SU-DHL-6 (cell line): ENCODE measurements at regions not wholly inside any gene's neighbourhood (a gene's known extent, or its start where the extent isn't known, plus 50 kb on each side); places are given as distances from the start of the nearest gene placed in this dataset.
"Not testable (repeated sequence)": the region's sequence is repeated elsewhere in the genome, so short reads cannot be mapped to it uniquely, and the experiment has no call there.

Experiments
- H2AFZ ChIP-seq: fragments of 200-600 bp; sonication (generic); 2 replicates; pipeline ENCODE4 v1.6.1; 2014; ENCODE audit warnings: low read depth, mild to moderate bottlenecking, moderate library complexity, mixed read lengths, antibody characterized with exemption, low read length; ENCODE audit not compliant: severe bottlenecking
- H3F3A ChIP-seq: fragments of 200-600 bp; shearing (Covaris generic); 2 replicates; pipeline ENCODE4 v1.6.0; 2016; ENCODE audit warnings: antibody characterized with exemption, mild to moderate bottlenecking; ENCODE audit not compliant: insufficient read depth
- H3K27ac ChIP-seq: fragments of 200-600 bp; sonication (generic); 2 replicates; pipeline ENCODE4 v1.5.1; 2016; ENCODE audit warnings: low read depth, mild to moderate bottlenecking, low read length, moderate library complexity, mixed read lengths
- H3K27me3 ChIP-seq: fragments of 200-600 bp; sonication (generic), shearing (Covaris generic); 2 replicates; pipeline ENCODE4 v1.6.0; 2014; ENCODE audit warnings: mild to moderate bottlenecking, low read length
- H3K36me3 ChIP-seq: fragments of 200-600 bp; sonication (generic); 2 replicates; pipeline ENCODE4 v1.6.1; 2014; ENCODE audit warnings: mild to moderate bottlenecking, low read length, mixed read lengths
- H3K4me2 ChIP-seq: fragments of 300-600, 200-600 bp; shearing (Covaris generic), sonication (generic); 2 replicates; pipeline ENCODE4 v1.6.0; 2014; ENCODE audit warnings: low read length, low read depth, mild to moderate bottlenecking; ENCODE audit not compliant: poor library complexity, severe bottlenecking
- H3K4me3 ChIP-seq: fragments of 200-600 bp; sonication (generic); 2 replicates; pipeline ENCODE4 v1.5.1; 2014; ENCODE audit warnings: antibody characterized with exemption, low read length, mild to moderate bottlenecking, mixed read lengths; ENCODE audit not compliant: insufficient read depth, poor library complexity, severe bottlenecking
- H3K79me2 ChIP-seq: fragments of 200-600 bp; sonication (generic); 2 replicates; pipeline ENCODE4 v1.6.1; 2014; ENCODE audit warnings: mild to moderate bottlenecking, low read length, moderate library complexity; ENCODE audit not compliant: insufficient read depth
- H3K9ac ChIP-seq: fragments of 200-600 bp; sonication (generic); 2 replicates; pipeline ENCODE4 v1.7.0; 2014; ENCODE audit warnings: mild to moderate bottlenecking, low read length
- H3K9me2 ChIP-seq: fragments of 200-600 bp; sonication (generic); replicated peaks from 2 replicates; pipeline ENCODE4 v1.6.1; 2014; ENCODE audit warnings: low read length; ENCODE audit not compliant: insufficient read depth
- H3K9me3 ChIP-seq: fragments of 200-600 bp; sonication (generic); 2 replicates; pipeline ENCODE4 v1.6.1; 2014; ENCODE audit warnings: low read length, mixed read lengths; ENCODE audit not compliant: insufficient read depth
- H4K20me1 ChIP-seq: fragments of 200-600 bp; sonication (generic); 2 replicates; pipeline ENCODE4 v1.6.1; 2014; ENCODE audit warnings: low read depth, mild to moderate bottlenecking, antibody characterized with exemption, low read length, moderate library complexity, mixed read lengths
- EZH2phosphoT487 ChIP-seq: fragments of 200-600 bp; sonication (generic), shearing (Covaris generic); conservative IDR thresholded peaks from 2 replicates; pipeline ENCODE4 v1.6.1; 2018; ENCODE audit warnings: mild to moderate bottlenecking, antibody characterized with exemption, low read length, moderate library complexity, mixed read lengths
- TF ChIP-seq, protein P1 (sequence below): fragments of 200-600 bp; sonication (generic); IDR thresholded peaks from one replicate; pipeline ENCODE4 v1.5.1; 2017; ENCODE audit warnings: antibody characterized with exemption, mild to moderate bottlenecking, low read length, moderate library complexity; ENCODE audit not compliant: insufficient read depth, poor library complexity, severe bottlenecking

DNA sequence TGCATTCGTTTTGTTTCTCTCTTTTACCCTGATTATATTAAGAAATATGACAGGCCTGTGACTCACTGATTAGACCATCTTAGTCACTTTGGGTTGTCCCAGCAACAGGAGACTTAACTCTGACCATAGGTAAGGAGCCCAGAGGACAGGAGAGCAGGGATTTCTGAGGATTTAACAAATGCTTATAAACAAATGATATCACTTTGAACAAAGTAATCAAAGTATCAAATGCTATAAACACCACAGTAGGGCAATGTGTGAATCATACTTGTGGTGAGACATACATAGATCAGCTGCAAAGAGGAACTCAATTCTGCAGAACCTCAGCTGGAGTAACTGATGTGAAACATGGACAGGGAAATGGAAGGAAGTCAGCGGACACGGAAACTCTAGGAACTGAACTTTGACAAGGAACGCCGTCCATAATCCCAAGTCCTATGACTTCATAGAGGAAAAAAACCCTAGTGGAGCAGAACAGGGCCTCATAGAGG, 190.6 kb upstream of the MSX2 start:
- H3K79me2 ChIP-seq = no peaks in the 10 kb centered on the region
- H3K27ac ChIP-seq = no peak overlapping the region
- no peaks in the 10 kb centered on the region for H4K20me1 ChIP-seq
- no peaks in the 10 kb centered on the region for H3K27me3 ChIP-seq
- H3K4me3 ChIP-seq = no peak overlapping the region
- no peak overlapping the region for H3K9ac ChIP-seq
- no peak for TF ChIP-seq EZH2phosphoT487
- TF ChIP-seq, protein P1, sequence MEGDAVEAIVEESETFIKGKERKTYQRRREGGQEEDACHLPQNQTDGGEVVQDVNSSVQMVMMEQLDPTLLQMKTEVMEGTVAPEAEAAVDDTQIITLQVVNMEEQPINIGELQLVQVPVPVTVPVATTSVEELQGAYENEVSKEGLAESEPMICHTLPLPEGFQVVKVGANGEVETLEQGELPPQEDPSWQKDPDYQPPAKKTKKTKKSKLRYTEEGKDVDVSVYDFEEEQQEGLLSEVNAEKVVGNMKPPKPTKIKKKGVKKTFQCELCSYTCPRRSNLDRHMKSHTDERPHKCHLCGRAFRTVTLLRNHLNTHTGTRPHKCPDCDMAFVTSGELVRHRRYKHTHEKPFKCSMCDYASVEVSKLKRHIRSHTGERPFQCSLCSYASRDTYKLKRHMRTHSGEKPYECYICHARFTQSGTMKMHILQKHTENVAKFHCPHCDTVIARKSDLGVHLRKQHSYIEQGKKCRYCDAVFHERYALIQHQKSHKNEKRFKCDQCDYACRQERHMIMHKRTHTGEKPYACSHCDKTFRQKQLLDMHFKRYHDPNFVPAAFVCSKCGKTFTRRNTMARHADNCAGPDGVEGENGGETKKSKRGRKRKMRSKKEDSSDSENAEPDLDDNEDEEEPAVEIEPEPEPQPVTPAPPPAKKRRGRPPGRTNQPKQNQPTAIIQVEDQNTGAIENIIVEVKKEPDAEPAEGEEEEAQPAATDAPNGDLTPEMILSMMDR = no peak
- H3K9me2 ChIP-seq = no peaks in the 10 kb centered on the region
- no peaks in the 10 kb centered on the region for H3K9me3 ChIP-seq
- no peaks in the 10 kb centered on the region for H3K36me3 ChIP-seq
- no peak overlapping the region for H2AFZ ChIP-seq
- no peak overlapping the region for H3K4me2 ChIP-seq
- no peaks in the 10 kb centered on the region for H3F3A ChIP-seq

DNA sequence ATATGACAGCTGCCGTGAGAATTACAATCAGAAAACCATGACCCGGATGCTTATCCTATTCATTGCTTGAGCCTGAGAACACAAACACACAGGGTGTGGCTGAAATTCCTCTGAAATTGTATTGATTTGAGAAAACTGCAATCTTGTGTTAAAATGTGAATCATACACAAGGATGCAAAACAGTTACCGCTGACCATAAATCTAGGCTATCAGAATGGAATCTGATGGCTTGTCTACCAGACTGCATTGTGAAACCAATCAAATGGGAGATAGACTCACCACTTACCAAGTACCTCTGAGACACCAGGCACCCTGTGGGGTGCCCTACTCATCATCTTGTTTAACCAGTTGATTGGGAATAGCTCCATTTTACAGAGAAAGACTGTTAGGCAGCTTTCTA, 188.7 kb upstream of the MSX2 start:
- Histone ChIP-seq H3F3A (no peaks in the 10 kb centered on the region), H3K9me3 (no peaks in the 10 kb centered on the region), H3K4me2 (no peak overlapping the region), H3K79me2 (no peaks in the 10 kb centered on the region), H4K20me1 (no peaks in the 10 kb centered on the region), H3K27me3 (no peaks in the 10 kb centered on the region), H3K4me3 (no peak overlapping the region), H3K9me2 (no peaks in the 10 kb centered on the region), H3K27ac (no peak overlapping the region), H3K9ac (no peak overlapping the region), H2AFZ (no peak overlapping the region), H3K36me3 (no peaks in the 10 kb centered on the region)
- TF ChIP-seq EZH2phosphoT487 = no peak
- TF ChIP-seq, protein P1 = no peak

DNA sequence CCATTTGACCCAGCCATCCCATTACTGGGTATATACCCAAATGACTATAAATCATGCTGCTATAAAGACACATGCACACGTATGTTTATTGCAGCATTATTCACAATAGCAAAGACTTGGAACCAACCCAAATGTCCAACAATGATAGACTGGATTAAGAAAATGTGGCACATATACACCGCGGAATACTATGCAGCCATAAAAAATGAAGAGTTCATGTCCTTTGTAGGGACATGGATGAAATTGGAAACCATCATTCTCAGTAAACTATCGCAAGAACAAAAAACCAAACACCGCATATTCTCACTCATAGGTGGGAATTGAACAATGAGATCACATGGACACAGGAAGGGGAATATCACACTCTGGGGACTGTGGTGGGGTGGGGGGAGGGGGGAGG, 184.6 kb upstream of the MSX2 start:
- H3K36me3 ChIP-seq = not testable (repeated sequence)

DNA sequence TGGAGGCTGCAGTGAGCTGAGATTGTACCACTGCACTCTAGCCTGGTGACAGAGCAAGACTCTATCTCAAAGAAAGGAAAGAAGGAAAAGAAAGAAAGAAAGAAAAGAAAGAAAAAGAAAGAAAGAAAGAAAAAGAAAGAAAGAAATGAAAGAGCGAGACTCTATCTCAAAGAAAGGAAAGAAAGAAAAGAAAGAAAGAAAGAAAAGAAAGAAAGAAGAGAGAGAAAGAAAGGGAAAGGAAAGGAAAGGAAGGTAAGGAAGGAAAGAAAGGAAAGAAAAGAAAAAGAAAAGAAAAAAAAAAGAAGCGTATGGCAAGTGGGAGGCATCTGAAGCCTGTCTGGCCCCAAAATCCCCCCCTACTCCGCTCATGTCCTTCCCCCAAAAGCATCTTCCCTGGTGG, 182.3 kb upstream of the MSX2 start:
- no peak for TF ChIP-seq EZH2phosphoT487
- TF ChIP-seq, protein P1 = no peak

More for the DNA sequence above, 184.6 kb upstream of the MSX2 start:
- not testable (repeated sequence) for H3K9me3 ChIP-seq, H3K27ac ChIP-seq, H3K4me2 ChIP-seq, H3K27me3 ChIP-seq, H2AFZ ChIP-seq, H4K20me1 ChIP-seq, H3K9ac ChIP-seq, H3F3A ChIP-seq, H3K79me2 ChIP-seq, H3K9me2 ChIP-seq, H3K4me3 ChIP-seq

More for the DNA sequence above, 182.3 kb upstream of the MSX2 start:
- H2AFZ ChIP-seq = no peak overlapping the region
- no peaks in the 10 kb centered on the region for H3F3A ChIP-seq
- H3K4me3 ChIP-seq = no peak overlapping the region
- H3K27me3 ChIP-seq = no peaks in the 10 kb centered on the region
- no peak overlapping the region for H3K4me2 ChIP-seq
- no peaks in the 10 kb centered on the region for H3K9me2 ChIP-seq
- no peaks in the 10 kb centered on the region for H4K20me1 ChIP-seq
- no peaks in the 10 kb centered on the region for H3K9me3 ChIP-seq
- H3K36me3 ChIP-seq = no peaks in the 10 kb centered on the region
- no peak overlapping the region for H3K9ac ChIP-seq
- H3K79me2 ChIP-seq = no peaks in the 10 kb centered on the region
- H3K27ac ChIP-seq = no peak overlapping the region
